Thyroid gland (tissue), 4 donors: ENCODE measurements at regions not wholly inside any gene's neighbourhood (a gene's known extent, or its start where the extent isn't known, plus 50 kb on each side); places are given as distances from the start of the nearest gene placed in this dataset.

Source experiments
- DNase-seq, 2 donors: peaks; one replicate each; pipeline ENCODE4 v3.0.0-alpha.2; 2019
- H3K27ac ChIP-seq, 3 donors: fragments of 200-600 bp; sonication (generic); 1 replicate in 2 of 3; 2 replicates in 1 of 3; pipeline ENCODE4 v1.5.1; 2016 to 2019; ENCODE audit warnings: mild to moderate bottlenecking in 1 of 3, moderate library complexity in 1 of 3
- H3K27me3 ChIP-seq: fragments of 200-600 bp; sonication (generic); one replicate; pipeline ENCODE4 v1.5.1; 2019
- H3K36me3 ChIP-seq, 2 donors: fragments of 200-600 bp; sonication (generic); one replicate each; pipeline ENCODE4 v1.5.1; 2016 to 2019
- H3K4me1 ChIP-seq, 2 donors: fragments of 200-600 bp; sonication (generic); one replicate each; pipeline ENCODE4 v1.5.1; 2017 to 2019
- H3K4me3 ChIP-seq, 3 donors: fragments of 200-600 bp; sonication (generic); replicated peaks in 1 of 3; 1 replicate in 2 of 3; 2 replicates in 1 of 3; pipeline ENCODE4 v1.5.1; 2016; ENCODE audit warnings: mild to moderate bottlenecking in 1 of 3
- H3K9me3 ChIP-seq: fragments of 200-600 bp; sonication (generic); one replicate; pipeline ENCODE4 v1.5.1; 2017
- POLR2A ChIP-seq, 2 donors: fragments of 450-650 bp; IDR thresholded peaks; one replicate each; pipeline ENCODE4 v1.6.1; 2017; ENCODE audit warnings: antibody characterized with exemption in 2 of 2, mild to moderate bottlenecking in 2 of 2, moderate library complexity in 1 of 2
- WGBS, 2 donors: methylation state at CpG; one replicate each; pipeline ENCODE4 v1.1.5; 2017; 5-methylcytosine and 5-hydroxymethylcytosine counted together
- intact Hi-C: fragments of 100-400 bp; cut with DNase I; formaldehyde crosslinking; loops from one replicate; pipeline ENCODE4 v1.15.1; 2023
- TF ChIP-seq, protein P1 (sequence below), 6 experiments: fragments of 200-600 bp in 3 of 6; fragments of 450-650 bp in 3 of 6; sonication (generic) in 3 of 6; IDR thresholded peaks; one replicate each; pipeline ENCODE4 v1.5.1; 2016 to 2019; ENCODE audit warnings: antibody characterized with exemption in 6 of 6, mild to moderate bottlenecking in 2 of 6, inconsistent platforms in 1 of 6, moderate library complexity in 1 of 6

GRCh38 chr2:17125989-17126620, 392.1 kb downstream of the RAD51AP2 start:
- Histone ChIP-seq H3K9me3 (no peaks in the 10 kb centered on the region), H3K27ac (no peak overlapping the region), H3K4me1 (no peaks in the 10 kb centered on the region), H3K36me3 (no peaks in the 10 kb centered on the region), H3K4me3 (no peak overlapping the region), H3K27me3 (no peaks in the 10 kb centered on the region)
- no peak for TF ChIP-seq POLR2A (IDR thresholded peaks at IDR 0.05)
- TF ChIP-seq, protein P1, sequence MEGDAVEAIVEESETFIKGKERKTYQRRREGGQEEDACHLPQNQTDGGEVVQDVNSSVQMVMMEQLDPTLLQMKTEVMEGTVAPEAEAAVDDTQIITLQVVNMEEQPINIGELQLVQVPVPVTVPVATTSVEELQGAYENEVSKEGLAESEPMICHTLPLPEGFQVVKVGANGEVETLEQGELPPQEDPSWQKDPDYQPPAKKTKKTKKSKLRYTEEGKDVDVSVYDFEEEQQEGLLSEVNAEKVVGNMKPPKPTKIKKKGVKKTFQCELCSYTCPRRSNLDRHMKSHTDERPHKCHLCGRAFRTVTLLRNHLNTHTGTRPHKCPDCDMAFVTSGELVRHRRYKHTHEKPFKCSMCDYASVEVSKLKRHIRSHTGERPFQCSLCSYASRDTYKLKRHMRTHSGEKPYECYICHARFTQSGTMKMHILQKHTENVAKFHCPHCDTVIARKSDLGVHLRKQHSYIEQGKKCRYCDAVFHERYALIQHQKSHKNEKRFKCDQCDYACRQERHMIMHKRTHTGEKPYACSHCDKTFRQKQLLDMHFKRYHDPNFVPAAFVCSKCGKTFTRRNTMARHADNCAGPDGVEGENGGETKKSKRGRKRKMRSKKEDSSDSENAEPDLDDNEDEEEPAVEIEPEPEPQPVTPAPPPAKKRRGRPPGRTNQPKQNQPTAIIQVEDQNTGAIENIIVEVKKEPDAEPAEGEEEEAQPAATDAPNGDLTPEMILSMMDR (IDR thresholded peaks at IDR 0.05) = no peak
- DNase-seq = no peak
- intact Hi-C loops = no loop called here
- 75 to 81% methylated on average over 4 of the region's 4 CpGs for WGBS, 2 donors

- Histone ChIP-seq H3K4me1 (no peaks in the 10 kb centered on the region), H3K27ac (no peak overlapping the region), H3K27me3 (no peaks in the 10 kb centered on the region), H3K4me3 (no peak overlapping the region), H3K36me3 (no peaks in the 10 kb centered on the region), H3K9me3 (no peaks in the 10 kb centered on the region)
- TF ChIP-seq, protein P1 (IDR thresholded peaks at IDR 0.05) = no peak
- TF ChIP-seq POLR2A (IDR thresholded peaks at IDR 0.05) = no peak
- intact Hi-C loops = no loop called here
- DNase-seq = no peak
- WGBS, 2 donors = 93 to 96% methylated on average over 1 of the region's 1 CpG
Measured at GRCh38 chr2:17124575-17125318, 393.5 kb downstream of the RAD51AP2 start.

DNA sequence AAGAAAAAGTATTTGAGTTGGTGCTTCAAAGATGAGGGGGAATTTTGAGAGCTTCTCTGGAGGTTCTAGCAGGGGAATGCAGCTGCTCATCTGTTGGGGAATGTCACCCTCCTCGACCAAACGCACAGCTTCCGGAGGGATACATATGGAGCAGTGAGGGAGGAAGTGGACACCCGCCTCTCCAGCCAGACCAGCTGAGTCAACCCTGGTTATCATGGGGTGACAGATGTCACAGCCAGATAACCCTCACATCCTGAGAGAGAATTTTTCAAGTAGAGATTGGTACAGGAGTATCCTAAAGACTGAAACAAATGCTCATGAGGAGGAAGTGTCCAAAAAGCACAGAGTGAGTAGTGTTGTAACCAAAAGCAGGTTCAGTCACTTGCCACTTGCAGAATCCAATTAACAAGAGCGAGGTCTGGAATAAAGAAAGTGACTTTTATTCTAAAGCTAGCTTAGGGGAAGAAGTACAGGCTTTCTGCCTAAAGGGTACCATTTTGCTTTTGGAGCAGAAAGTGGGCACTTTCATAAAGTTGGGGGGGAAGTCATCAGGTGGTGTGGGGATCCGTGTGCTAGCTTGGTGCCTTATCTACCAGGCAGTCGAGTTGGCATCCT, 395.2 kb downstream of the RAD51AP2 start:
- no peaks in the 10 kb centered on the region for H3K36me3 ChIP-seq
- no peak for TF ChIP-seq POLR2A (IDR thresholded peaks at IDR 0.05)
- TF ChIP-seq, protein P1 (IDR thresholded peaks at IDR 0.05) = no peak
- H3K27me3 ChIP-seq = no peaks in the 10 kb centered on the region
- no peak overlapping the region for H3K27ac ChIP-seq
- no peak for DNase-seq
- no peaks in the 10 kb centered on the region for H3K4me1 ChIP-seq
- no peaks in the 10 kb centered on the region for H3K9me3 ChIP-seq
- no peak overlapping the region for H3K4me3 ChIP-seq
- WGBS, 2 donors = 62 to 66% methylated on average over 7 of the region's 7 CpGs
- intact Hi-C loops = no loop called here

GRCh38 chr2:17115466-17115865, 402.8 kb downstream of the RAD51AP2 start:
- no peak for TF ChIP-seq POLR2A (IDR thresholded peaks at IDR 0.05)
- TF ChIP-seq, protein P1 (IDR thresholded peaks at IDR 0.05) = no peak
- DNase-seq = no peak
- H3K4me1 ChIP-seq = no peaks in the 10 kb centered on the region
- no peak overlapping the region for H3K27ac ChIP-seq
- WGBS, 2 donors = 88 to 92% methylated on average over 1 of the region's 1 CpG
- H3K36me3 ChIP-seq = no peaks in the 10 kb centered on the region
- H3K27me3 ChIP-seq = no peaks in the 10 kb centered on the region
- H3K4me3 ChIP-seq = no peak overlapping the region
- no peaks in the 10 kb centered on the region for H3K9me3 ChIP-seq
- intact Hi-C loops = no loop called here

- no peaks in the 10 kb centered on the region for H3K36me3 ChIP-seq
- no peaks in the 10 kb centered on the region for H3K9me3 ChIP-seq
- DNase-seq = no peak
- no peaks in the 10 kb centered on the region for H3K4me1 ChIP-seq
- 57 to 67% methylated on average over 2 of the region's 2 CpGs for WGBS, 2 donors
- no peaks in the 10 kb centered on the region for H3K27me3 ChIP-seq
- H3K27ac ChIP-seq = no peak overlapping the region
- intact Hi-C loops = no loop called here
- no peak for TF ChIP-seq POLR2A (IDR thresholded peaks at IDR 0.05)
- TF ChIP-seq, protein P1 (IDR thresholded peaks at IDR 0.05) = no peak
- no peak overlapping the region for H3K4me3 ChIP-seq
Measured at GRCh38 chr2:17115042-17115441, 403.2 kb downstream of the RAD51AP2 start.
